H1 (cell line): ENCODE measurements at regions not wholly inside any gene's neighbourhood (a gene's known extent, or its start where the extent isn't known, plus 50 kb on each side); places are given as distances from the start of the nearest gene placed in this dataset.

Source experiments
- ATF2 ChIP-seq: IDR thresholded peaks from 2 replicates; pipeline ENCODE4 v1.6.1; 2012; ENCODE audit warnings: low read length, inconsistent platforms
- CHD2 ChIP-seq: IDR thresholded peaks from 2 replicates; pipeline ENCODE4 v1.6.1; 2012; ENCODE audit warnings: low read length, improper control_type of control experiment
- CHD7 ChIP-seq: fragments of 300-600 bp; sonication (generic); IDR thresholded peaks from 2 replicates; pipeline ENCODE4 v1.7.1; 2012; ENCODE audit warnings: low read length, moderate library complexity, mild to moderate bottlenecking, inconsistent platforms; ENCODE audit not compliant: insufficient replicate concordance
- CTBP2 ChIP-seq: IDR thresholded peaks from 2 replicates; pipeline ENCODE4 v1.7.0; 2011; ENCODE audit warnings: borderline replicate concordance, mild to moderate bottlenecking, moderate library complexity, mixed read lengths, low read length; ENCODE audit not compliant: insufficient read depth, insufficient read length
- EZH2 ChIP-seq: fragments of 200-600 bp; sonication (generic); IDR thresholded peaks from 2 replicates; pipeline ENCODE4 v1.7.1; 2012; ENCODE audit warnings: low read depth, mild to moderate bottlenecking, moderate library complexity, low read length, inconsistent platforms; ENCODE audit not compliant: severe bottlenecking
- PHF8 ChIP-seq: fragments of 200-600 bp; sonication (generic); conservative IDR thresholded peaks from 2 replicates; pipeline ENCODE4 v1.7.1; 2012; ENCODE audit warnings: low read depth, mild to moderate bottlenecking, inconsistent platforms, low read length, moderate library complexity
- POLR2A ChIP-seq, 2 experiments: IDR thresholded peaks; 1 replicate in 1 of 2; 2 replicates in 1 of 2; pipeline ENCODE4 v1.6.1; 2011; ENCODE audit warnings: low read depth in 2 of 2, low read length in 2 of 2, mild to moderate bottlenecking in 2 of 2; ENCODE audit errors: control extremely low read depth in 1 of 2
- POLR2AphosphoS5 ChIP-seq: IDR thresholded peaks from 2 replicates; pipeline ENCODE4 v1.6.1; 2011; ENCODE audit warnings: low read depth, low read length
- RFX5 ChIP-seq: IDR thresholded peaks from 2 replicates; pipeline ENCODE4 v1.6.1; 2011; ENCODE audit warnings: low read depth, low read length, improper control_type of control experiment, borderline replicate concordance
- SUZ12 ChIP-seq: fragments of 200-600 bp; sonication (generic); IDR thresholded peaks from 2 replicates; pipeline ENCODE4 v1.6.1; 2012; ENCODE audit warnings: mild to moderate bottlenecking, inconsistent platforms, low read length, moderate library complexity, mixed read lengths
- TAF7 ChIP-seq: optimal IDR thresholded peaks from 2 replicates; pipeline ENCODE3; 2011; ENCODE audit warnings: low read depth, mild to moderate bottlenecking, inconsistent platforms, low read length, moderate library complexity, borderline replicate concordance

GRCh38 chr3:64454768-64455167 is 229.5 kb upstream of the PRICKLE2 start (continued):
- TF ChIP-seq CHD7 (no peak), POLR2AphosphoS5 (no peak), EZH2 (no peak), CTBP2 (no peak), SUZ12 (no peak), RFX5 (no peak), TAF7 (no peak), CHD2 (no peak), ATF2 (no peak), POLR2A (IDR thresholded peaks at IDR 0.05; ENCODE audit: control extremely low read depth in 1 of 2, low read depth in 2 of 2, low read length in 2 of 2) (no peak), PHF8 (no peak)
